ENCODE measurements at regions not wholly inside any gene's neighbourhood (a gene's known extent, or its start where the extent isn't known, plus 50 kb on each side); places are given as distances from the start of the nearest gene placed in this dataset.

DNA sequence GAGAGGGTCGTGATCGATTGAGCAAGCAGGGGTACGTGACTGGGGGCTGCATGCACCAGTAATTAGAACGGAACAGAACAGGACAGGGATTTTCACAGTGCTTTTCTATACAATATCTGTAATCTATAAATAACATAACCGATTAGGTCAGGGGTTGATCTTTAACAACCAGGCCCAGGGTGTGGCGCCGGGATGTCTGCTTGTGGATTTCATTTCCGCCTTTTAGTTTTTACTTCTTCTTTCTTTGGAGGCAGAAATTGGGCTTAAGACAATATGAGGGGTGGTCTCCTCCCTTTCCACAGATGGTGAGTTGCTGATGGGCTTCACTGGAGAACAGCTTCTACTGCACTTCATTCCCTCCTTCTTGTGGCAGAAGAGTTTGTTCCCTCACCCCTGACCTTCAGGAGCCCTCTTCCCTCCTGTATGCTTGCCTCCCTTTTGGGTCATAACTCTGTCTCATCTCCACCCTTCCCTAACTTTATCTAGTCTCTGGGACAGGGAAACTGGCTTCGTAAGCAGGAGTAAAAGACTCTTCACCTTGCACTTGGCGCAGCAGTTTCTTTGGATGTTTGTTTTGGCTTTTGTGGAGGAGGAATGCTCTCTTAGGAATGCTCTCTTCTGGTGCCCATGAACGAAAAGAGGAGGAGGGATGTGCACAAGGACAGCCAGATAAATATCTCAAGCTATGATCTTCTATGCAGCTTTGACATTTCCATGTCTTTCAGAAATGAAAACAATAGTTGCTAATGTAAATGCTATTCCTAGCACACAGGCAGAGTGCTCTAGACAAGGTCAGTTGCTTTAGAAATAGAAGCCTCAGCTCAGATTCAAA, 139.8 kb upstream of the RPS23 start:
- no peak for TF ChIP-seq POLR2A (IDR thresholded peaks at IDR 0.05)
- no peak for TF ChIP-seq EP300 (IDR thresholded peaks at IDR 0.05)
- TF ChIP-seq, protein P1, sequence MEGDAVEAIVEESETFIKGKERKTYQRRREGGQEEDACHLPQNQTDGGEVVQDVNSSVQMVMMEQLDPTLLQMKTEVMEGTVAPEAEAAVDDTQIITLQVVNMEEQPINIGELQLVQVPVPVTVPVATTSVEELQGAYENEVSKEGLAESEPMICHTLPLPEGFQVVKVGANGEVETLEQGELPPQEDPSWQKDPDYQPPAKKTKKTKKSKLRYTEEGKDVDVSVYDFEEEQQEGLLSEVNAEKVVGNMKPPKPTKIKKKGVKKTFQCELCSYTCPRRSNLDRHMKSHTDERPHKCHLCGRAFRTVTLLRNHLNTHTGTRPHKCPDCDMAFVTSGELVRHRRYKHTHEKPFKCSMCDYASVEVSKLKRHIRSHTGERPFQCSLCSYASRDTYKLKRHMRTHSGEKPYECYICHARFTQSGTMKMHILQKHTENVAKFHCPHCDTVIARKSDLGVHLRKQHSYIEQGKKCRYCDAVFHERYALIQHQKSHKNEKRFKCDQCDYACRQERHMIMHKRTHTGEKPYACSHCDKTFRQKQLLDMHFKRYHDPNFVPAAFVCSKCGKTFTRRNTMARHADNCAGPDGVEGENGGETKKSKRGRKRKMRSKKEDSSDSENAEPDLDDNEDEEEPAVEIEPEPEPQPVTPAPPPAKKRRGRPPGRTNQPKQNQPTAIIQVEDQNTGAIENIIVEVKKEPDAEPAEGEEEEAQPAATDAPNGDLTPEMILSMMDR (IDR thresholded peaks at IDR 0.05), result no peak
- no peak for TF ChIP-seq POLR2AphosphoS5 (IDR thresholded peaks at IDR 0.05)

Measured in upper lobe of left lung (tissue), 4 donors.